ENCODE measurements at regions not wholly inside any gene's neighbourhood (a gene's known extent, or its start where the extent isn't known, plus 50 kb on each side); places are given as distances from the start of the nearest gene placed in this dataset.

DNA sequence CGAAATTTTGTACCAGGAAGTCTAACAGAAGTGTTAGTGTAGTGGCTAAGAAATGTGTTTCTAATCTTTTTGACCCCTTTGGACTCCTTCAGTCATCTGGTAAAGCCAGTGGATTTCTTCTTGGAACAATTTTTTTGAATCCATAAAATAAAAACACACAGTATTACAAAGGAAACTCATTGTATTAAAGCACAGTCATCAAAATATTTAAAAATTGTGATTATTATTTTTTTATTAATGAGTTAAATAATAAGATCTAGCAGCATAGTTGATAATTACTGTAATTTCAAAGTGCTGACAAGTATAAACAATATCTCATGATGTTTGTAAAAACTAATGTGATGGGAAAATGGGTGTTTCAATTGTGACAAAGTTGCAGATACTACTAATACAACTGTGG lies 72.2 kb upstream of the LRRC3B start:
- 58 to 61% methylated on average over 1 of the region's 1 CpG for WGBS, 2 donors
- Histone ChIP-seq H3K4me1 (ENCODE audit: control insufficient read depth in 2 of 2, insufficient read depth in 2 of 2, low read length in 1 of 2) (no peaks in the 10 kb centered on the region), H3K4me3 (ENCODE audit: low read depth in 1 of 2, low read length in 2 of 2) (no peak overlapping the region)

DNA sequence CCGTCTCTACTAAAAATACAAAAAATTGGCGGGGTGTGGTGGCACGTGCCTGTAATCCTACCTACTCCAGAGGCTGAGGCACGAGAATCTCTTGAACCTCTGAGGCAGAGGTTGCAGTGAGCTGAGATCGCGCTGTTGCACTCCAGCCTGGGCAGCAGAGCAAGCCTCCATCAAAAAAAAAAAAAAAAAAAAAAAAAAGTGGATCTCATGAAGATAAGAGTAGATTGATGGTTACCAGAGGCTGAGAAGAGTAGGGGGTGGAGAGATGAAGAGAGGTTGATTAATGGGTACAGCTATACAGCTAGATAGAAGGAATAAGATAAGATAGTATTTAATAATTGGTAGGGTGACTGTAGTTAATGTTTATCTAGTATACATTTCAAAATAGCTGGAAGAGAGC lies 65.9 kb upstream of the LRRC3B start:
- 80 to 85% methylated on average over 6 of the region's 6 CpGs for WGBS, 2 donors
- Histone ChIP-seq H3K4me1 (ENCODE audit: control insufficient read depth in 2 of 2, insufficient read depth in 2 of 2, low read length in 1 of 2) (no peaks in the 10 kb centered on the region), H3K4me3 (ENCODE audit: low read depth in 1 of 2, low read length in 2 of 2) (no peak overlapping the region), H3K27ac (ENCODE audit: low read depth in 2 of 2, low read length in 1 of 2) (no peak overlapping the region), H3K9me3 (ENCODE audit: control insufficient read depth in 2 of 2, insufficient read depth in 1 of 2, low read depth in 1 of 2, low read length in 1 of 2) (no peaks in the 10 kb centered on the region), H3K27me3 (ENCODE audit: control insufficient read depth in 1 of 2, insufficient read depth in 2 of 2, low read length in 2 of 2) (no peaks in the 10 kb centered on the region), H3K36me3 (ENCODE audit: control insufficient read depth in 2 of 2, insufficient read depth in 2 of 2, low read length in 1 of 2) (no peaks in the 10 kb centered on the region)

More for the DNA sequence above, 72.2 kb upstream of the LRRC3B start:
- H3K27ac ChIP-seq (ENCODE audit: low read depth in 2 of 2, low read length in 1 of 2) = no peak overlapping the region
- no peaks in the 10 kb centered on the region for H3K36me3 ChIP-seq (ENCODE audit: control insufficient read depth in 2 of 2, insufficient read depth in 2 of 2, low read length in 1 of 2)
- no peaks in the 10 kb centered on the region for H3K9me3 ChIP-seq (ENCODE audit: control insufficient read depth in 2 of 2, insufficient read depth in 1 of 2, low read depth in 1 of 2, low read length in 1 of 2)
- H3K27me3 ChIP-seq (ENCODE audit: control insufficient read depth in 1 of 2, insufficient read depth in 2 of 2, low read length in 2 of 2) = no peaks in the 10 kb centered on the region

DNA sequence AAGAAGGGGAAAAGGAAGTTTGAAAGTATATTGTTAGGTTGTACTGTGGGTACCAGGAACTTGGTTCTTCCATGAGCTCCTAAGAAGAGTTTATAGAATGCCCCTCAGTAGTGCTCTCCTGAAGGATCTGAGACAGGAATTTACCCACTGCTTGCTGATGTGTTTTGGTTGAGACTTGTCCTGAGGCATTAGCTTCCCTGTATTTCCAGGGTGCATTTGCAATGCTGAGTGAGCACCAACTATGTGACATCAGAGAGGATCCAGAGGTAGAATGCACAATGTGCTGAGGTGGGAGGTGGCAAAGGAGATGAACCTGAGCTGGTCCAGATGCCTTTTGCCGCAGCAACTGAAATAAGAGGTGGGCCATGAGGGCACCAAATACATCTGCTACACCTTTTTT lies 64.3 kb upstream of the LRRC3B start:
- 86 to 95% methylated on average over 1 of the region's 1 CpG for WGBS, 2 donors
- Histone ChIP-seq H3K4me1 (ENCODE audit: control insufficient read depth in 2 of 2, insufficient read depth in 2 of 2, low read length in 1 of 2) (no peaks in the 10 kb centered on the region), H3K27me3 (ENCODE audit: control insufficient read depth in 1 of 2, insufficient read depth in 2 of 2, low read length in 2 of 2) (no peaks in the 10 kb centered on the region), H3K36me3 (ENCODE audit: control insufficient read depth in 2 of 2, insufficient read depth in 2 of 2, low read length in 1 of 2) (no peaks in the 10 kb centered on the region), H3K4me3 (ENCODE audit: low read depth in 1 of 2, low read length in 2 of 2) (no peak overlapping the region), H3K27ac (ENCODE audit: low read depth in 2 of 2, low read length in 1 of 2) (no peak overlapping the region), H3K9me3 (ENCODE audit: control insufficient read depth in 2 of 2, insufficient read depth in 1 of 2, low read depth in 1 of 2, low read length in 1 of 2) (no peaks in the 10 kb centered on the region)

DNA sequence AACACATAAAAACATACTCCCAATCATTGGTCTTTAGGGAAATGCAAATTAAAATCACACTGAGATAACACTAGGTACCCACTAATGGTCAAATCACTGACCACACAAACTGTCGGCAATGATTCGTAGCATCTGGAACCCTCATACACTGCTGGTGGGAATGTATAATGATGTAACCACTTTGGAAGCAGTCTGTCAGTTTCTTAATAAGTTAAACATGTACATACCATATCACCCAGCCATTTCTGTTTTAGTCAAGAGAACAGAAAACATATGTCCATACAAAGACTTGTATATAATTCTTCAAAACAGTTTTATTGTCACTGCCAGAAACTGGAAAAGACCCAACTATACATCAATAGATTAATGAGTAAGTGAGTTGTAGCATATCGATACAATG lies 63.3 kb upstream of the LRRC3B start:
- H3K4me3 ChIP-seq (ENCODE audit: low read depth in 1 of 2, low read length in 2 of 2) = no peak overlapping the region
- no peaks in the 10 kb centered on the region for H3K36me3 ChIP-seq (ENCODE audit: control insufficient read depth in 2 of 2, insufficient read depth in 2 of 2, low read length in 1 of 2)
- no peaks in the 10 kb centered on the region for H3K9me3 ChIP-seq (ENCODE audit: control insufficient read depth in 2 of 2, insufficient read depth in 1 of 2, low read depth in 1 of 2, low read length in 1 of 2)
- no peaks in the 10 kb centered on the region for H3K4me1 ChIP-seq (ENCODE audit: control insufficient read depth in 2 of 2, insufficient read depth in 2 of 2, low read length in 1 of 2)
- H3K27me3 ChIP-seq (ENCODE audit: control insufficient read depth in 1 of 2, insufficient read depth in 2 of 2, low read length in 2 of 2) = no peaks in the 10 kb centered on the region
- WGBS, 2 donors = 70 to 77% methylated on average over 3 of the region's 3 CpGs
- no peak overlapping the region for H3K27ac ChIP-seq (ENCODE audit: low read depth in 2 of 2, low read length in 1 of 2)

DNA sequence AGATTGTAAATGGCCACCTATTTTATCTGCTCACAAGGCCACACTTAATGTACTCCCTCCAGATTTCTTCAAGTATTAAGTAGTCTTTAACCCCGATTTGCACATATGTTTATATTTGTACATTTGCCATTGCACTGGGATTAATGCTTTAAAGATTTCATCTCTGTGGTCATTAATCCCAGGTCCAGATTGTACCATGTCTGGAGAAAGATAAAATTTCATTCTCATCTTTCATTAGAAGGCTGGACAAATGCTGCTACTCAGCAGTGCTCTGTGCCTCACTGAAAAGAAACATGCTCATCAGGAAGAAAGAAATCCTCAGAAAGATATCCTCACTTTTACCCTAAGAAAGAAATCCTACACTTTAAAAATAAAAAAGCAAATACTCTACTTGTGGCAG lies 62.5 kb upstream of the LRRC3B start:
- Histone ChIP-seq H3K4me1 (ENCODE audit: control insufficient read depth in 2 of 2, insufficient read depth in 2 of 2, low read length in 1 of 2) (no peaks in the 10 kb centered on the region), H3K27me3 (ENCODE audit: control insufficient read depth in 1 of 2, insufficient read depth in 2 of 2, low read length in 2 of 2) (no peaks in the 10 kb centered on the region), H3K27ac (ENCODE audit: low read depth in 2 of 2, low read length in 1 of 2) (no peak overlapping the region), H3K4me3 (ENCODE audit: low read depth in 1 of 2, low read length in 2 of 2) (no peak overlapping the region), H3K9me3 (ENCODE audit: control insufficient read depth in 2 of 2, insufficient read depth in 1 of 2, low read depth in 1 of 2, low read length in 1 of 2) (no peaks in the 10 kb centered on the region), H3K36me3 (ENCODE audit: control insufficient read depth in 2 of 2, insufficient read depth in 2 of 2, low read length in 1 of 2) (no peaks in the 10 kb centered on the region)
- 56 to 59% methylated on average over 1 of the region's 1 CpG for WGBS, 2 donors

DNA sequence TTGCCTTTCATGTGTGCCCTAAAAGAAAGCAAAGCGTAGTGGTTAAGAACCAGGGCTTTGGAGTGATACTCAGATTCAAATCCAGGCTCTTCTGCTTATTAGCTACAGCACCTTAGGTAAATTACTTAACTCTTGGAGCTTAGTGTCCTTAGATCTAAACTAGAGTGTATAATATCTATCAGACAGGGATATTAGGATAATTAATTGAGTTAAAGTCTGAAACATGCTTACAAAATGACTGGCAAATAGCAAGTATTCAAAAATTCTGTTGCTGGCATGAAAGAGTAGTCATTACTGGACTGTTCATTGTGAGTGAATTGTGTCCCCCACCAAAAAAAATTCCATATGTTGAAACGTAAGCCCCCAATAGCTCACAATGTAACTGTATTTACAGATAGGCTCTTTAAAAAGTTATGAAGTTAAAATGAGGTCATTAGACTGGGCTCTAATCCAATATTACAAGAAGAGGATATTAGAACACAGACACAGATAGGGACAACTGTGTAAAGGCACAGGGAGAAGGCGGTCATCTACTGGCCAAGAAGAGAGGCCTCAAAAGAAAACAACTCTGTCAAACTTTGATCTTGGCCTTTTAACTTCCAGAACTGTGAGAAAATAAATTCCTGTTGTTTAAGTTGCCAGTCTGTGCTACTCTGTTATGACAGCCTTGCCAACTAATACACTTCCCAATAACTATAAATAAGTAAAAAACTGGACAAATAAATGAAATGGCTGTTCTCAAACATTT lies 60.4 kb upstream of the LRRC3B start:
- WGBS, 2 donors = 57 to 66% methylated on average over 3 of the region's 3 CpGs
- no peak overlapping the region for H3K4me3 ChIP-seq (ENCODE audit: low read depth in 1 of 2, low read length in 2 of 2)
- H3K4me1 ChIP-seq (ENCODE audit: control insufficient read depth in 2 of 2, insufficient read depth in 2 of 2, low read length in 1 of 2) = no peaks in the 10 kb centered on the region
- H3K9me3 ChIP-seq (ENCODE audit: control insufficient read depth in 2 of 2, insufficient read depth in 1 of 2, low read depth in 1 of 2, low read length in 1 of 2) = peaks cover 0 to 2% of the 10 kb centered on the region in 2 donors
- H3K36me3 ChIP-seq (ENCODE audit: control insufficient read depth in 2 of 2, insufficient read depth in 2 of 2, low read length in 1 of 2) = no peaks in the 10 kb centered on the region
- H3K27ac ChIP-seq (ENCODE audit: low read depth in 2 of 2, low read length in 1 of 2) = no peak overlapping the region
- no peaks in the 10 kb centered on the region for H3K27me3 ChIP-seq (ENCODE audit: control insufficient read depth in 1 of 2, insufficient read depth in 2 of 2, low read length in 2 of 2)
